NCI-H510A (cell line): ENCODE measurements at regions not wholly inside any gene's neighbourhood (a gene's known extent, or its start where the extent isn't known, plus 50 kb on each side); places are given as distances from the start of the nearest gene placed in this dataset.
A peak's percentile ranks its signal among the peaks of the same experiment; 100 is the strongest.
"Not testable (repeated sequence)": the region's sequence is repeated elsewhere in the genome, so short reads cannot be mapped to it uniquely, and the experiment has no call there.

Experiments
- DNase-seq: peaks from one replicate; lab custom pipeline; 2025; lab: John Stamatoyannopoulos, UW

DNA sequence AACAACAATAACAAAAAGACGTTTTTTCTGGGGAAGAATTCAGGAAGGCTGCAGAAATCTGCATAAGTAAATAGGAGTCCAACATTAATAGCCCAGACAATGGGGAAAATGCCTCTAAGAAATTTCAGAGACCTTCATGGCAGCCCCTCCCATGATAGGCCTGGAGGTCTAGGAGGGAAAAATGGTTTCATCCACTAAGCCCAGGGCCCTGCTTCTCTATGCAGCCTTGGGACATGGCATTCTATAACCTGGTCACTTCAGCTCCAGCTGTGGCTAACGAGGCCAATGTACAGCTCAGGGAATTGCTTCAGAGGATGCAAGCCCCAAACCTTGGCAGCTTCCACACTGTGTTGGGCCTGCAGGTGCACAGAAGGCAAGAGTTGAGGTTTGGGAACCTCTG lies 125.6 kb upstream of the GMNC start:
- no peak for DNase-seq

DNA sequence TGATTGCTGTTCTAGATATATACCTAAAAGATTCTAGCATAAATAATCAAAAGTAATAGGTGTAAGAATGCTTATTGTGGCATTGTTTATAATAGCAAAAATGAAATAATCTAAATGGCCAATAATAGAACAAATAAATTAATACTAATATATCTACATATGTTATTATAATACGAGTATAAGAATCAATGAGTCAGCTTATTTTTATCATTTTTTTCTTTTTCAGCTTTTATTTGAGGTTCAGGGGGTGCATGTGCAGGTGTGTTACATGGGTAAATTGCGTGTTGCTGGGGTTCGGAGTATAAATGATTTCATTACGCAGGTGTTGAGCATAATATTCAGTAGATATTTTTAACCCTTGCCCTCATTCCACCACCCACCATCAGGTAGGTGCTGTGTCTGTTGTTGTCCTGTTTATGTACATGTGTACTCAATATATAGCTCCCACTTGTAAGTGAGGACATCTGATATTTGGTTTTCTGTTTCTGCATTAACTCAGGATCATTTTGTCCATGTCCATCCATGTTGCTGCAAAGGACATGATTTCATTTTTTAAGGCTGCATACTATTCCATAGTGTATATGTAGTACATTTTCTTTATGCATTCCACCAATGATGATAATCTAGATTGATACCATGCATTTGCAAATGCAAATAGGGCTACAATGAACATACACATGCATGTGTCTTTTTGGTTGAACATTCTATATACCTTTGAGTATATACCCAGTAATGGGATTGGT lies 122.2 kb upstream of the GMNC start:
- no peak for DNase-seq

GRCh38 chr3:190983875-190984274 lies 121.4 kb upstream of the GMNC start:
- no peak for DNase-seq

GRCh38 chr3:190973771-190974170 lies 111.3 kb upstream of the GMNC start:
- no peak for DNase-seq

GRCh38 chr3:190972840-190973270 lies 110.4 kb upstream of the GMNC start:
- no peak for DNase-seq

DNA sequence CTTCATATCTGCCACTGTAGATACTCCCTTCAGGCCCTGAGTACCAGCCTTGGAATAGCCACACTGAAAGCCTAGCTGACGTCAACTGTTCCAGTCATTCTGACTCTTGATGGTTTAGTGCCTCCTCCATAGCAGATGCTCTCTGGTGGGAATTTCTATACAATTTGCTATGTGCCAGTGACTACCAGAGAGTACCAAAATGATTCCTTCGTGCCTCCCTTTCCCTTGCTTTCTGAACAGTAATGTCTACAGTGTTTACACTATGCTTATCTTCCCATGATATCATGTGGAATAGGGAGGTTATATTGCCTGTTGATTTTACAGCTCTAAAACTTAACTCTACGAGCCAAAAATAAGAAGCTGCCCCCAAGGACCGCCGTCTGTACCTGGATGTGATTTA lies 109.7 kb upstream of the GMNC start:
- DNase-seq: no peak

DNA sequence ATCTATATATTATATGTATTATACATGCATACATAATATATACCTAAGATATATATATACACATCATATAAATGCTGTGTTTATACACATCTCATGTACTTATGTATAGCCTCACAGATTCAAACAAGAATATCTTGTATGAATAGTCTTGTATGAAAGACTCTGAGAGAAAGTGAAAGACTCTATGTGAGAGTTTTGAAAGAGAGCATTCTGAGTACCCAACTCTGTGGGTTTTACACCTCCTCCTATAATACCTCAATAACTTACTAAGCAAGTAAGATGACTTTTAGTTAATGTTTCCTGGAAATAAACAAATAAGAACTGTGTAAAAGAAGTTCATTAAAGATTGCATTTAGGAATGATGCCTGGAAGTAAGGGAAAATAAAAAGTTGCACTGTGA lies 108.1 kb upstream of the GMNC start:
- no peak for DNase-seq

- DNase-seq: no peak
Observed at GRCh38 chr3:190968616-190969015, 106.1 kb upstream of the GMNC start.

DNA sequence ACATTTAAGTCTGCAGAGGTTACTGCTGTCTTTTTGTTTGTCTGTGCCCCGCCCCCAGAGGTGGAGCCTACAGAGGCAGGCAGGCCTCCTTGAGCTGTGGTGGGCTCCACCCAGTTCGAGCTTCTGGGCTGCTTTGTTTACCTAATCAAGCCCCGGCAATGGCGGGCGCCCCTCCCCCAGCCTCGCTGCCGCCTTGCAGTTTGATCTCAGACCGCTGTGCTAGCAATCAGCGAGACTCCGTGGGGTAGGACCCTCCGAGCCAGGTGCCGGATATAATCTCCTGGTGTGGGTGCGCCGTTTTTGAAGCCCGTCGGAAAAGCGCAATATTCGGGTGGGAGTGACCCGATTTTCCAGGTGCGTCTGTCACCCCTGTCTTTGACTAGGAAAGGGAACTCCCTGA lies 102.4 kb upstream of the GMNC start:
- not testable (repeated sequence) for DNase-seq

DNA sequence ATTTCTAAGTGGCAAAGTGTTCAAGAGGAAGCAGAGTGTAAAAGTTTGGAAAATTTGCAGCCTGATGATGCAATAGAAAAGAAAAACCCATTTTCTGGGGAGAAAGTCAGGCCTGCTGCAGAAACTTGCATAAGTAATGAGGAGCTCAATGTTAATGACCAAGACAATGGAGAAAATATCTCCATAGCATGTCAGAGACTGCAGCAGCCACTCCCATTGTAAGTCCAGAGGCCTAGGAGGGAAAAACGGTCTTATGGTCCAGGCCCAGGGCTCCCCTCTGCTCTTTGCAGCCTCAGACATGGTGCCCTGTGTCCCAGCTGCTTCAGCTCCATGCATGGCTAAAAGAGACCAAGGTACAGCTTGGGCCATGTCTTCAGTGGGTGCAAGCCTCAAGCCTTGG lies 96.6 kb upstream of the GMNC start:
- DNase-seq: no peak

DNA sequence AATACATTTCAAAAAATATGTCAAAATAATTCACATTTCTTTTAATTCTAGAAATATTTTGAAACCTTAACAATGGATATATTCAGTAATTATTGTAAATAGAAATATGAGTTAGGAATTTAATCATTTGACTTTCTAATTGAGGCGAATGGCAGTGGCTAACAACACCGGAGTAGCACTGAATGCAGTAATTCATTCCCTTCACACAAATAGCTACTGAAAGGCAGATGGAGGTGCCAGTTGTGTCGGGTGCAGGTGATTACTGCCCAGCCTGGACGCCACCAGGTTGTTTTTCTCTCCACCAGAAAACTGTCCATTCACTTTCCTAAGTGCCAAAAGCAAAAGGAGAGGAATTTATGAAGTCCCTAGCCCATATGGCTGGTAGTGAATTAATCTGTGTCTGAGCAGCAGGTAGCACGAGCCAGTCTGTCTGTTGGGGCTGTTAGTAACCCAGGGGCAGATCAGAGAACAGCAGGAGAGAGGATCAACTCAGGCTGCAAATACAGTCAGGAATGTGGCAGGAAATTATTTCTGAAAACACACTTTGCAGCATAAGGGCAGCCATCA lies 79.3 kb upstream of the GMNC start:
- DNase-seq: no peak

- peak; percentile 41 for DNase-seq
Observed at GRCh38 chr3:190934616-190935015, 72.1 kb upstream of the GMNC start.

DNA sequence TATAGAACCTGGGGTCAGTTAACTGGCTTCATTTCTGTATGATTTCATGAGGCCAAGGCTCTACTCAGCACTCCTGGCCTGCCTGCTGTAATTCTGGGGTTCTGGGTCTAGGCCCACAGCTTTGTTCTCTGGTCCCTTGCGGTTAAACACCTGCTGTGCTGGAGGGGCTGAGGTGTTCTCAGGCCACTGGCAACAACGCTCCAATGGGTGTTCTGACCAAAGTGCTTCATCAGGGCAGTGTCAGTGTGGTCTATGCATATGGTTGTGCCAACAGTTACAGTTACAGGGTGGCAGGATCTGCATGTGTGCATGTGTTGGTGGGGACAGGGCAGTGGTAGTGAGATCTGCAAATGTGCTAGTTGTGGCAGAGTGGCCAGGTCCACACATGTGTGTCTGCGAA lies 64.1 kb upstream of the GMNC start:
- no peak for DNase-seq

DNA sequence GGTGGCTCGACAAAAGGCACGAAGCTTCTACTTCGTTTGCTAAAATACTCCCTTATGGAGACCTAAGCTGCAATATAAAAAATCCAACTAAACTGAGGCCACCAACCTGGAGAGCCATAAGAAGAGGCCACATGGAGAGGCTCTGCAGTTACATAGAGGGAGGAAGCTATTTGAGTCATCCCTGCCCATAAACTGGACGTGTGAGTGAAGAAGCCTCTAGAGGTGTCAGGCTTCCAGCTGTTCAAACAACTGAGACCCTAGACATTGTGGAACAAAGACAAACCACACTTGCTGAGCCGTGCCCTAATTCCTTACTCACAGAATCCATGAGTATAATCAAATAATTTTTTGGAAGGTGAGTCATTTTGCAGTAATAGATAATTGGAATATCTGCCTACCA lies 50.2 kb upstream of the GMNC start:
- DNase-seq: peak; percentile 69
